HG02885 (cell line): ENCODE measurements at regions not wholly inside any gene's neighbourhood (a gene's known extent, or its start where the extent isn't known, plus 50 kb on each side); places are given as distances from the start of the nearest gene placed in this dataset.
A peak's percentile ranks its signal among the peaks of the same experiment; 100 is the strongest.

Experiments
- ATAC-seq: cut with Tn5 transposase; IDR thresholded peaks from one replicate; pipeline ENCODE4 v1.9.1; 2021; ENCODE audit warnings: mild to moderate bottlenecking; ENCODE audit not compliant: unreplicated experiment, poor library complexity

- ATAC-seq, result no peak
Observed at GRCh38 chr13:73262862-73263627, 204.2 kb downstream of the KLF5 start.

GRCh38 chr13:73261739-73262216 lies 203.0 kb downstream of the KLF5 start:
- ATAC-seq, result no peak

GRCh38 chr13:73259061-73260017 lies 200.5 kb downstream of the KLF5 start:
- no peak for ATAC-seq

- ATAC-seq, result no peak
Observed at GRCh38 chr13:73258406-73258805, 199.6 kb downstream of the KLF5 start.

DNA sequence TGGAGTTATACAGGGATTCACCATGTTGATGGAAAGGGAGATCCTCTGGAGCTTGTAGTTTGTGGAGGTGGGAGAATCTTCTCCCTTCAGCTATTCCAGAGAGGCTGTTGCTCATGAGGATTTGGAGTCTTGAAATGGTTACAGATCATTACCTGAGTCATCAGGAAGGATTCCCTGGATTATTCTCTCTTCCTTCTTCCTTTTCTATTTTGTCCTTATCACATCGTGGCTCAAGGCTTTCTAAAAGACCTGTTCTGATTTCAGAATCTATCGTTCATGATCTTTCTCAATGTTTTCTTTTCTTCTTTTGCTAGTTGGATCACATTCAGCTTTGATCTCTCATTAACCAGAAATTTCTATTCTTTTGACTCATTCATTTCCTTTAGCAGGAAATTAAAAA lies 196.0 kb downstream of the KLF5 start:
- ATAC-seq, result no peak

GRCh38 chr13:73251626-73252265 lies 192.9 kb downstream of the KLF5 start:
- ATAC-seq, result no peak

DNA sequence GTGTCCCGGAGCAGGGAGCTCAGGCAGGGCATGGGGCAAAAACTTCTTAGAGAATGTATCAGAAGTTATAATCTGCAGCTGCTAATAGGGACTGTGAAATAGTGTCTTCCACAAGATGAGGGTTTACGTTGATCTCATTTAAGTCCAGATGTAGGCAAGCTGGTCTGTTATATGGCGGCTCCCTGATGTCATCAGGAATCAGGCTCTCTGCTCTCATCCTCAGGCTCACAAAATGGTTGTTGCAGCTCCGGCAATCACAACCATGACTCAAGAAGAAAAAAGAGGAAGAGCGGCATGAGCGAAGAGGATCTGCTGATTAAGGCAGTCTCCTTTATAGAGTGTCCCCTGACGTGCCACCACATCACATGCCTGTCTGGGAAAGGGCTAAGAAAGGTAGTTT lies 191.3 kb downstream of the KLF5 start:
- ATAC-seq, result no peak

DNA sequence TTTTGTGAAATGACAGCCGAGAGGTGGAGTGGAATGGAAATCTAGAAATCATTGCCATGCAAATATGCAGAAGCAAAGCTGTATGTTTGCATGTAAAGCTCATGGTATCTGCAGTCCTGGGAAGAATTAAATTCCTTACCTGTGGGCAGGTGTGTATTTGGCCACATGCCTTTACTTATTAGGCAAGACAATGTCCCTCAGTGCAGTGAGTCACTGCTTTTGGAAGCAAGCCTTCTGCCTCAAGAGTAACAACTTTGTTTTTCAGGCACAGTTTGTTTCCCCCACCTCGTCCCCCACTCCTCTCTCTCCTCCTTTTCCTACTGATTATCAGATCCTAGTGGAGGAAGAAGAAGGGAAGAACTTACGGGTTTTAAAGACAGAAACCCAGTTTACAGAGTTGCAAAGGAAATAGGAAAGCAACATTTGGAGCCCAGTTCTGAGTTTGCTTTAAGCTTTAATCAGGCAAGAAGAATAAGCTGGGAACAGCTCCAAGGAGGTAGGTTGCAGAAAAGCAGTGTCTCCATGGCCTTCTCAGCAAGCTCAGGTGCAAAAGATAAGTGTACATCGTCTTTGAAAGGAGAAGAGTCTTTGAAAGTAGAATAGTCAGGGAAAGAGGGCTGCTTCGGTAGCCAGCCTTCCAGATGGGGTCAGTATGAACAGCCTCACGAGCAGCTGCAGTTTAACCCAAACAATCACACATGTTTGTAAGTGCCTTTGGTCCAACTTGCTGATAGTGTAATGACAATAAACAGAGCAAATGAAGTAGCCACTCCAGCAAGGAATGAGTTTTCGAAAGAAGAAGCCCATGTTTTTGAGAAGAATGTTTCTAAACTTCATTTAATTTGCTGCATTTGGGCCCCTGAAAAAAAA lies 190.1 kb downstream of the KLF5 start:
- no peak for ATAC-seq

GRCh38 chr13:73248154-73248553 lies 189.3 kb downstream of the KLF5 start:
- no peak for ATAC-seq

GRCh38 chr13:73245246-73245645 lies 186.4 kb downstream of the KLF5 start:
- ATAC-seq, result no peak

GRCh38 chr13:73244467-73244866 lies 185.7 kb downstream of the KLF5 start:
- ATAC-seq, result no peak

GRCh38 chr13:73242515-73243015 lies 183.8 kb downstream of the KLF5 start:
- ATAC-seq, result no peak

DNA sequence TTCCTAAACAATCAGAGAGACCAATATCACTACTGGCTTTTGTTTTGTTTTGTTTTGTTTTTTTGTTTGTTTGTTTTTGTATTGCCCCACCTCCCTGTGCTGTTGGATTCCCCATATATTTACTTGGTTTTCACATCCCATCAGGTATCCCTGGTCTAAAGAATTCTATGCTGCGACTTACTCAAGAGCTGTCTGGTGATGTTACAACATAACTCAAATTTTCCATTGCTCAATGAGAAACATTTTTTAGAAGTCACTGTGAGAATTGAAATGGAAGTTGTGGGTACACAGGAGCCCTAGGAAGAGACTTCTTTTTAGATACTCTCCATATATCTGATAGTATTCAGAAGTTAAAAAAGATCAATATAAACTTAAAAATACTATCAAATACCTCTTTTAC lies 181.4 kb downstream of the KLF5 start:
- ATAC-seq, result no peak

- no peak for ATAC-seq
Observed at GRCh38 chr13:73235385-73235784, 176.6 kb downstream of the KLF5 start.

GRCh38 chr13:73231471-73231870 lies 172.7 kb downstream of the KLF5 start:
- ATAC-seq, result no peak

- ATAC-seq, result no peak
Observed at GRCh38 chr13:73230716-73231115, 171.9 kb downstream of the KLF5 start.

DNA sequence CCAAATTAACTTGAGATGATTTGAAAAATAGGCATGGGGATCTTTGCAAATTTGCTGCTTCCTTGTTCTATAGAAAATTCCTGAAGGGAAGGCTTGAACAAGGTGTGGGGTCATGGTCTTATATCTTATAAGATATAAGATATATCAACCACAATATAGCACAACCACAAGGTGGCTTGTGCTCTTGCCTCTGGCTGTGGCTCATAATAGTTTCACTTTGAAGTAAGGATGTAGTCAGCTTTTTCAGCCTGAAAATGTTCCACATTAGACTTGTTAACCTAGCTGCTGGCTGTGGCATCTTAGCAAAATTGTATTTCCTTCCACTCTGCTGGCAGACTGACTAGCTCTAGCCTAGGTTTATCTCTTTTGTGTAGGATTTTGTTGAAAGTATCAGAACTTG lies 169.7 kb downstream of the KLF5 start:
- ATAC-seq, result no peak

GRCh38 chr13:73225990-73226389 lies 167.2 kb downstream of the KLF5 start:
- ATAC-seq, result no peak

DNA sequence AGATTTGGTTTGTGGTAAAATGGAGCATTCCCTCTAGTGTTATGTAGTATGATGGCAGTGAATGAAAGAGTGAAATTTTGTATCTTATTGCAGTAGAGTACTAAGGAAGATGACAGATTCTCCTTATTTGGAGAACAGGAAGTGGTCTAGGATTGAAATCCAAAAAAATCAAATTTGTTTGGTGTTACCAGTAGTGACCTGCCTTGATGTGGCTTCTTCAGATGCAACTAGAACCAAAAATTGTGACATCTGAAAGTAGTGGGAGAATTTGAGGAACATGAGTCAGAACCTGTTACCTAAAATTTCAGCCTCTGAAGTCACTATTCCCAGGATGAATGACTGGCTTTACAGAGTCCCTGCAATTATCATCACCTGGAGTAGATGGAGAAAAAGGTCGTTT lies 165.9 kb downstream of the KLF5 start:
- no peak for ATAC-seq

DNA sequence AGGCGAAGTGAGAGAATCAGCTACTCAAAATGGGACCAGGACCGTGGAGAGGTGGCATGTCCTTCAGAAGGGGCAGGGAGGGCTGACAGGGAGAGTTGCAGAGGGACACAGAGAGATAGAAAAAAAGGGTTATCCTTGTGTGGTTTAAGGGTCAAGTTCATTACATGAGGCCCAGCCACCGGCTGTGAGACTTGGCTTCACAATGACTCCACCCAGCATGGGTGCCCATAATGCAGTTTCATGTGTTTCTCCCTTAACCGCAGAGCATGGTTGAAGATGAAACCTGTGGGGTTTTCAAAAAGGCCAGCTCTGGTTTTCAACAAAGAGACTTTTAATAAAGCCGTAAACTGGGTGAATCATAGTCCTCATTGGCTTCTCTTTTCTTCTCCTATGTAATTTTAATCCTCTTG lies 164.6 kb downstream of the KLF5 start:
- ATAC-seq, result peak; percentile 93
